Cardiac fibroblast (primary cell): ENCODE measurements at regions not wholly inside any gene's neighbourhood (a gene's known extent, or its start where the extent isn't known, plus 50 kb on each side); places are given as distances from the start of the nearest gene placed in this dataset.

Source experiments
- DNase-seq, 2 donors: peaks; one replicate each; pipeline versions ENCODE4 v3.0.0 to v3.0.0-alpha.2; 2010; ENCODE audit warnings: low read depth in 2 of 2
- H3K4me3 ChIP-seq, 2 donors: replicated peaks in 1 of 2; 1 replicate in 1 of 2; 2 replicates in 1 of 2; pipeline ENCODE4 v1.5.1; 2011; ENCODE audit warnings: low read depth in 2 of 2, low read length in 2 of 2, mild to moderate bottlenecking in 2 of 2, moderate library complexity in 1 of 2
- CTCF ChIP-seq: IDR thresholded peaks from one replicate; pipeline ENCODE4 v1.5.1; 2011; ENCODE audit warnings: low read depth, mild to moderate bottlenecking, low read length, inconsistent platforms

- DNase-seq, result no peak
- no peak for TF ChIP-seq CTCF
- H3K4me3 ChIP-seq, result no peak overlapping the region
Measured at GRCh38 chr20:22496817-22497216, 87.6 kb downstream of the FOXA2 start.

GRCh38 chr20:22495789-22496188 is 88.6 kb downstream of the FOXA2 start:
- no peak for DNase-seq
- H3K4me3 ChIP-seq, result no peak overlapping the region
- no peak for TF ChIP-seq CTCF

- DNase-seq, result no peak
- H3K4me3 ChIP-seq, result no peak overlapping the region
- TF ChIP-seq CTCF, result no peak
Measured at GRCh38 chr20:22495172-22495571, 89.2 kb downstream of the FOXA2 start.

GRCh38 chr20:22492497-22492896 is 91.9 kb downstream of the FOXA2 start:
- no peak for DNase-seq
- no peak for TF ChIP-seq CTCF
- no peak overlapping the region for H3K4me3 ChIP-seq

- no peak for DNase-seq
- no peak overlapping the region for H3K4me3 ChIP-seq
- TF ChIP-seq CTCF, result no peak
Measured at GRCh38 chr20:22491194-22491505, 93.2 kb downstream of the FOXA2 start.

GRCh38 chr20:22490287-22491193 is 93.8 kb downstream of the FOXA2 start:
- H3K4me3 ChIP-seq, result no peak overlapping the region
- TF ChIP-seq CTCF, result no peak
- no peak for DNase-seq
